Mesendoderm (in vitro differentiated cells): ENCODE measurements at regions not wholly inside any gene's neighbourhood (a gene's known extent, or its start where the extent isn't known, plus 50 kb on each side); places are given as distances from the start of the nearest gene placed in this dataset.

Experiments
- DNase-seq: peaks from one replicate; pipeline ENCODE4 v3.0.0; 2013
- H2AK5ac ChIP-seq: 2 replicates; pipeline ENCODE4 v1.6.1; 2013; ENCODE audit warnings: low read length, inconsistent platforms
- H2BK120ac ChIP-seq: 2 replicates; pipeline ENCODE4 v1.6.1; 2013; ENCODE audit warnings: low read depth, mild to moderate bottlenecking, low read length, moderate library complexity, mixed read lengths
- H2BK15ac ChIP-seq: replicated peaks from 2 replicates; pipeline ENCODE4 v1.6.1; 2013; ENCODE audit warnings: low read depth, mild to moderate bottlenecking, moderate library complexity
- H2BK5ac ChIP-seq: 2 replicates; pipeline ENCODE4 v1.6.1; 2013; ENCODE audit warnings: low read length, inconsistent platforms
- H3K18ac ChIP-seq: 2 replicates; pipeline ENCODE4 v1.6.1; 2013; ENCODE audit warnings: mild to moderate bottlenecking, low read length, mixed read lengths
- H3K23ac ChIP-seq: one replicate; pipeline ENCODE4 v1.6.1; 2013; ENCODE audit warnings: low read length
- H3K27ac ChIP-seq: 2 replicates; pipeline ENCODE4 v1.5.1; 2013; ENCODE audit warnings: low read depth, mild to moderate bottlenecking, inconsistent platforms, low read length, moderate library complexity
- H3K27me3 ChIP-seq: 2 replicates; pipeline ENCODE4 v1.6.1; 2013; ENCODE audit warnings: low read length, control low read depth, mild to moderate bottlenecking, inconsistent platforms; ENCODE audit not compliant: insufficient read depth, poor library complexity
- H3K36me3 ChIP-seq: 2 replicates; pipeline ENCODE4 v1.6.1; 2013; ENCODE audit warnings: low read length, inconsistent platforms; ENCODE audit not compliant: control insufficient read depth, insufficient read depth
- H3K4ac ChIP-seq: one replicate; pipeline ENCODE4 v1.6.1; 2013; ENCODE audit warnings: low read depth, mild to moderate bottlenecking, low read length, moderate library complexity
- H3K4me1 ChIP-seq: 2 replicates; pipeline ENCODE4 v1.6.1; 2013; ENCODE audit warnings: low read depth, low read length, inconsistent platforms; ENCODE audit not compliant: control insufficient read depth
- H3K4me2 ChIP-seq: 2 replicates; pipeline ENCODE4 v1.6.1; 2013; ENCODE audit warnings: low read length
- H3K4me3 ChIP-seq: 2 replicates; pipeline ENCODE4 v1.5.1; 2013; ENCODE audit warnings: mild to moderate bottlenecking, low read length
- H3K56ac ChIP-seq: one replicate; pipeline ENCODE4 v1.6.1; 2013; ENCODE audit warnings: low read length
- H3K79me1 ChIP-seq: 2 replicates; pipeline ENCODE4 v1.6.1; 2013; ENCODE audit warnings: low read length, inconsistent platforms
- H3K79me2 ChIP-seq: 2 replicates; pipeline ENCODE4 v1.6.1; 2013; ENCODE audit warnings: mild to moderate bottlenecking, low read length; ENCODE audit not compliant: control insufficient read depth, insufficient read depth
- H3K9ac ChIP-seq: 2 replicates; pipeline ENCODE4 v1.6.1; 2013; ENCODE audit warnings: low read length, inconsistent platforms
- H4K5ac ChIP-seq: one replicate; pipeline ENCODE4 v1.6.1; 2013; ENCODE audit warnings: low read length
- H4K8ac ChIP-seq: one replicate; pipeline ENCODE4 v1.6.1; 2013; ENCODE audit warnings: low read depth, mild to moderate bottlenecking, control low read depth, low read length, moderate library complexity
- WGBS: extraction: QIAGEN DNeasy Blood & Tissue Kit; methylation state at CpG from one replicate; pipeline ENCODE4 v1.1.7; 2013; ENCODE audit warnings: low lambda C conversion rate, missing lambda C conversion rate; ENCODE audit not compliant: insufficient coverage; ENCODE audit errors: extremely low coverage; 5-methylcytosine and 5-hydroxymethylcytosine counted together

DNA sequence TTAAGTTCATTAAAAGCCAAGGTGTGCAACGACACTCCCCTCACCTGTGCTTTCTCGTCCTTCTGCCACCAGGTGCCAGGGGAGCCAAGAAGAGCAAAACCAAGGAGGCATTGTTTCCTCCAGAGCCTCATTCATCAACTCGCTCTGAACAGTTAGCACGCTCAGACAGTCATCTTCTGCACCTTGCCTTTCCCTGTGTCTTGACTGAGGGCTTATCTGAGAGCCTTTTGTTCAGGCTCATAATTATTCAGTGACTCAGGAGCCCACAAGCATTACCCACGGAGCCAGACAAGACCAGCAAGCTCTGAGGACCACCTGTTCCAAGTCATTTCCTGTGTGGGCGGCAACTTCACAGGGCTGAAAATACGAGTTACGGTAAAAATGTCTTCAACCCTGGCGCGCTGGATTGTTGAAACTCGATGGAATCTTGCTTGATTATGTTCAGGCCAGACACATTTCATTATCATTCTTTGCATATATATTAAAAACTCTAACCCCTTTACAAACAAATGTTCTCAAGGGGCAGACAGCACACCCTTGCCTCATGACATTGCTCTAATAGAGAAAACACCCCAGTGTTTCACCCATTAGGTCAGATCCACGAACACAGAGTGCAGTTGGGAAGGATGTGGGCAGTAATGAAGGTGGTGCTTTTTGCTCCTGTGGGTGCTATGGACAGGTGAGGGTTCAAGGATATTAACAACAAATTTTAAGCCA lies 89.7 kb upstream of the RUNX1 start:
- H4K8ac ChIP-seq: no peak overlapping the region
- no CpG with 5 or more reads among the region's 12 CpGs for WGBS
- H3K79me1 ChIP-seq: no peaks in the 10 kb centered on the region
- H3K4me3 ChIP-seq: no peak overlapping the region
- no peak overlapping the region for H2BK15ac ChIP-seq
- H3K9ac ChIP-seq: no peak overlapping the region
- H3K27ac ChIP-seq: no peak overlapping the region
- no peak overlapping the region for H3K4ac ChIP-seq
- H3K56ac ChIP-seq: no peak overlapping the region
- H2AK5ac ChIP-seq: no peak overlapping the region
- H2BK120ac ChIP-seq: no peak overlapping the region
- H3K27me3 ChIP-seq: no peaks in the 10 kb centered on the region
- H3K4me1 ChIP-seq: peaks cover 4% of the 10 kb centered on the region
- H4K5ac ChIP-seq: no peak overlapping the region
- DNase-seq: no peak
- no peak overlapping the region for H2BK5ac ChIP-seq
- no peaks in the 10 kb centered on the region for H3K79me2 ChIP-seq
- no peak overlapping the region for H3K23ac ChIP-seq
- H3K36me3 ChIP-seq: no peaks in the 10 kb centered on the region
- H3K4me2 ChIP-seq: no peak overlapping the region
- no peak overlapping the region for H3K18ac ChIP-seq

DNA sequence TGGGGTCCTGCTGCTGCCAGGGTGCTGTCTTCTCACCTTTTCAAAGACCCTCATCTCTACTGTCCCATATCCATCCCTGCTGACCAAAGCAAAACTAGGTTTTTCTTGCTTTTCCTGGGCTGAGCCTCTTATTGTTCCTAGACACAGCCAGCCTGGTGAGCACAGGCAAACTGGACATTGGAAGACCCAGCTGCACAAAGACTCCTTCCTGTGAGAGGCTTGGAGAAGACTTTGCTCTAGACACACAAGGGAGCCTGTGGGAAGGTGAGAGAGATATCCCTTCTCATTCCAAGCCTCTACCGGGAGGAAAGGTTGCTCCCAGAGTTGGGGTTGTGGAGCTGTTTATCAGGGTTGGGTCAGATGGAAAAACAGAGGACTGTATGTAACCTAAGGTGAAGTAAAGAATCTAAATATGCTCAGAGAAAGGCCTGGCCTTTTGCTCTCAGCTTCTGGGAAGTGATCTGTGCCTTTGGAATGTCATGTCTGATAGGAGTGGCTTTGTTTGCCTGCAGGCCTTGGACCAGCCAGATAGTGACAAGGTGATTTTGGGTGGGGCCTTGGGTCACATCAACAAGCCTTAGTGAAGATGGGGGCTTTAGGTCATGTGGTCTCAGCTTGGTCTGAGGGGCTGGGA lies 87.6 kb upstream of the RUNX1 start:
- no peak overlapping the region for H2AK5ac ChIP-seq
- no peak overlapping the region for H3K9ac ChIP-seq
- H3K4ac ChIP-seq: no peak overlapping the region
- WGBS: no CpG with 5 or more reads among the region's 1 CpG
- H3K36me3 ChIP-seq: no peaks in the 10 kb centered on the region
- no peak overlapping the region for H3K4me3 ChIP-seq
- no peak overlapping the region for H4K5ac ChIP-seq
- H3K56ac ChIP-seq: no peak overlapping the region
- H3K4me1 ChIP-seq: peaks cover 4% of the 10 kb centered on the region
- no peak overlapping the region for H2BK5ac ChIP-seq
- H4K8ac ChIP-seq: no peak overlapping the region
- peak; percentile 92 for DNase-seq
- no peak overlapping the region for H3K4me2 ChIP-seq
- H3K18ac ChIP-seq: peak overlapping the region; percentile 64
- no peak overlapping the region for H3K23ac ChIP-seq
- no peak overlapping the region for H3K27ac ChIP-seq
- no peak overlapping the region for H2BK120ac ChIP-seq
- H3K27me3 ChIP-seq: no peaks in the 10 kb centered on the region
- H2BK15ac ChIP-seq: no peak overlapping the region
- no peaks in the 10 kb centered on the region for H3K79me1 ChIP-seq
- H3K79me2 ChIP-seq: no peaks in the 10 kb centered on the region

DNA sequence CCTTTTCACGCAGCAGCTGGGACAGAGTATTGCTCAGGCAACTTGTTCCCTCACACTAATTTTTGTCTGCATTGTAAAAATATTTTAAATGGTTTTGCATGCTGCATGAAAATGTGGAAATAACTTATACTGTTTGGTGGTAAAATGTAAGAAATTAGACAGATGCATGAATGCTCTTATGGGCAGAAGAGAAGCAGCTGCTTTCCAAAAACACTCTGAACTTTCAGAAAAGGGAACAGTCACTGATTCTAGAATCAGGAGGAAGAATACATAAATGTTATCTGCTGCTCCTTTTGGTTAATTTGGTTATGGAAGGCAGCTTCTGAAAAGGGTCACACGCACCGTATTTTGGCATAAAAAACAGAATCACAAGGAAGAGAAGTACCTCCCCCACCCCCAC lies 87.0 kb upstream of the RUNX1 start:
- Histone ChIP-seq H3K18ac (peak overlapping the region; percentile 64), H3K4ac (no peak overlapping the region), H4K8ac (no peak overlapping the region), H3K9ac (no peak overlapping the region), H3K4me1 (peaks cover 4% of the 10 kb centered on the region), H3K36me3 (no peaks in the 10 kb centered on the region), H3K23ac (no peak overlapping the region), H2AK5ac (no peak overlapping the region), H3K79me1 (no peaks in the 10 kb centered on the region), H3K4me2 (no peak overlapping the region), H3K27me3 (no peaks in the 10 kb centered on the region), H2BK120ac (no peak overlapping the region), H3K4me3 (no peak overlapping the region), H3K79me2 (no peaks in the 10 kb centered on the region), H2BK15ac (no peak overlapping the region), H2BK5ac (no peak overlapping the region), H3K27ac (no peak overlapping the region), H3K56ac (no peak overlapping the region), H4K5ac (no peak overlapping the region)
- DNase-seq: no peak
- WGBS: no CpG with 5 or more reads among the region's 3 CpGs

DNA sequence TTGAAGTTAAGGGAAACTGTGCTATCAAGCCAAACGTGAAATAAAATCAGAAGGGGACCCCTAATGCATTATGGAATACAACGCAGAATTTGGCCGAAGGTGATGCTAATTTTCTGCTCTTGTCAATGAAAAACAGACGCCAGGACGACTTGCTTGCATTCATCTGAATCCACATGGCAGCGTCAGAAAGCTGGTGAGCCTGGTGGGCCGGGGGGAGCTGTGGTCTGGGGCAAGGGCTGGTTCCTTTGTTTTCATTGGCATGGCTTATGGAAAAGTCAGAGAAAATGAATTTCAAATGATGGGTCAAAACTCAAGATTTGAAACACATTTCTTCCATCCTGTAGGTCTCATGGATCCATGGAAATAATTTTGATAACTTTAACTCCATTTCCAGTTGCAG lies 86.4 kb upstream of the RUNX1 start:
- H4K5ac ChIP-seq: no peak overlapping the region
- H3K79me1 ChIP-seq: no peaks in the 10 kb centered on the region
- H2AK5ac ChIP-seq: no peak overlapping the region
- H3K4ac ChIP-seq: no peak overlapping the region
- no peak overlapping the region for H3K4me2 ChIP-seq
- H2BK120ac ChIP-seq: no peak overlapping the region
- no peak overlapping the region for H3K18ac ChIP-seq
- H3K4me1 ChIP-seq: peaks cover 4% of the 10 kb centered on the region
- no peak overlapping the region for H4K8ac ChIP-seq
- H3K27me3 ChIP-seq: no peaks in the 10 kb centered on the region
- H3K4me3 ChIP-seq: no peak overlapping the region
- no CpG with 5 or more reads among the region's 7 CpGs for WGBS
- H2BK15ac ChIP-seq: no peak overlapping the region
- H3K79me2 ChIP-seq: no peaks in the 10 kb centered on the region
- no peak overlapping the region for H2BK5ac ChIP-seq
- H3K36me3 ChIP-seq: no peaks in the 10 kb centered on the region
- no peak overlapping the region for H3K56ac ChIP-seq
- no peak overlapping the region for H3K23ac ChIP-seq
- DNase-seq: no peak
- H3K27ac ChIP-seq: no peak overlapping the region
- no peak overlapping the region for H3K9ac ChIP-seq

DNA sequence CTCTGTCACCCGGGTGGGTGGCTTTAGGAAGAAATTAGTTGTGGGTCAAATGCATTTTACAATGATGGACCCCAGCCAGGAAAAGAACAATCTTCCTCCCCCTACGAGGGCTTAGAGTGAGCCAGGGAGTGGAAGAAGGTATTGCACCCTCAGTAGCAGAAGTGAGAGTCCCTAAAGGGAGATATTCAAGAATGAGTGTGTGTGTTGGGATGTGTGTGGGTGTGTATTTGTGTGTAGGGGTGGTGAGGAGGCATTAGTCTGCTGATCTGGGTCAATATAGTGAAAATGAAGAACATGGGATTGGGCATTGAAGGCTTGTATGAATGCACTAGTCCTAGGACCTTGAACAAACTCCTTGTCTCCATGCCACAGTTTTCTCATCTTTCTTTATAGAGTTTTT lies 85.2 kb upstream of the RUNX1 start:
- Histone ChIP-seq H3K4me2 (no peak overlapping the region), H3K4me1 (peaks cover 4% of the 10 kb centered on the region), H2BK15ac (no peak overlapping the region), H4K8ac (no peak overlapping the region), H3K36me3 (no peaks in the 10 kb centered on the region), H3K79me1 (no peaks in the 10 kb centered on the region), H2BK5ac (no peak overlapping the region), H3K4ac (no peak overlapping the region), H3K56ac (no peak overlapping the region), H3K4me3 (no peak overlapping the region), H3K9ac (no peak overlapping the region), H4K5ac (no peak overlapping the region), H3K18ac (no peak overlapping the region), H3K79me2 (no peaks in the 10 kb centered on the region), H3K27me3 (no peaks in the 10 kb centered on the region), H2AK5ac (no peak overlapping the region), H2BK120ac (no peak overlapping the region), H3K27ac (no peak overlapping the region), H3K23ac (no peak overlapping the region)
- no CpG with 5 or more reads among the region's 2 CpGs for WGBS
- no peak for DNase-seq

DNA sequence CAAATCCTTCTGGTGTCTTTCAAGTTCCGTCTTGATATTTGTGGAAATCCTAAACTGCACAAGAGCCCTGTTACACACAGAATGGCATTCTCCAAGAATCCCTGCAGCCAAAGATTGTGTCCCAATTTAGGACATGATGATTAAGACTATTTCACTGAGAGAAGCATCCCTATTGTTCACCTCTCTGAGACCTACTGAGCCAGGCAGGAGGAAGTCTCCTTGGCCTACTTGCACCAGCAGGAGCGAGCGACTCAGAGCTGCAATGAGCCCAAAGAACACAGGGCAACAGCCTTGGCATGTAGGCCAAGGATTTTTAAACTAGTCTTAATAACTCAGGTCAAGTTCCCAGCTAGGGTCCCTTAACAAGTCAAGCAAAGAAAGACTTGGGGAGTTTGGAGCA lies 79.4 kb upstream of the RUNX1 start:
- H3K27me3 ChIP-seq: no peaks in the 10 kb centered on the region
- no peaks in the 10 kb centered on the region for H3K79me2 ChIP-seq
- no peak for DNase-seq
- no peak overlapping the region for H2AK5ac ChIP-seq
- H3K4me3 ChIP-seq: no peak overlapping the region
- H2BK120ac ChIP-seq: no peak overlapping the region
- H3K56ac ChIP-seq: no peak overlapping the region
- H3K18ac ChIP-seq: no peak overlapping the region
- H3K23ac ChIP-seq: no peak overlapping the region
- no peaks in the 10 kb centered on the region for H3K79me1 ChIP-seq
- no peak overlapping the region for H2BK5ac ChIP-seq
- no peak overlapping the region for H2BK15ac ChIP-seq
- H3K9ac ChIP-seq: no peak overlapping the region
- no peak overlapping the region for H3K27ac ChIP-seq
- H4K5ac ChIP-seq: no peak overlapping the region
- no peak overlapping the region for H3K4me2 ChIP-seq
- no peak overlapping the region for H3K4ac ChIP-seq
- no peaks in the 10 kb centered on the region for H3K4me1 ChIP-seq
- H4K8ac ChIP-seq: no peak overlapping the region
- no peaks in the 10 kb centered on the region for H3K36me3 ChIP-seq
- no CpG with 5 or more reads among the region's 3 CpGs for WGBS
